Left lung (tissue), 4 donors: ENCODE measurements at regions not wholly inside any gene's neighbourhood (a gene's known extent, or its start where the extent isn't known, plus 50 kb on each side); places are given as distances from the start of the nearest gene placed in this dataset.

ENCODE experiments used
- ATAC-seq: fragments of 200-7000 bp; cut with Tn5 transposase; one replicate; pipeline ENCODE4 v1.9.1; 2020; ENCODE audit warnings: moderate library complexity
- DNase-seq, 4 donors: peaks; one replicate each; pipeline ENCODE4 v3.0.0-alpha.2; 2013 to 2020
- H3K27ac ChIP-seq, 2 donors: fragments of 200-600 bp; sonication (generic) in 1 of 2; one replicate each; pipeline versions ENCODE4 v1.5.0 to v1.8.0; 2020 to 2021
- H3K27me3 ChIP-seq, 2 donors: fragments of 200-600 bp; sonication (generic) in 1 of 2; one replicate each; pipeline versions ENCODE4 v1.5.0 to v1.8.0; 2020 to 2021
- H3K36me3 ChIP-seq, 2 donors: fragments of 200-600 bp; sonication (generic) in 1 of 2; one replicate each; pipeline versions ENCODE4 v1.5.0 to v1.8.0; 2020 to 2021
- H3K4me1 ChIP-seq, 2 donors: fragments of 200-600 bp; one replicate each; pipeline ENCODE4 v1.8.0; 2021
- H3K4me3 ChIP-seq, 2 donors: fragments of 200-600 bp; sonication (generic) in 1 of 2; one replicate each; pipeline versions ENCODE4 v1.5.0 to v1.8.0; 2020 to 2021; ENCODE audit warnings: mild to moderate bottlenecking in 1 of 2
- H3K9me3 ChIP-seq, 2 donors: fragments of 200-600 bp; sonication (generic) in 1 of 2; one replicate each; pipeline versions ENCODE4 v1.5.0 to v1.8.0; 2020 to 2021
- CTCF ChIP-seq, 2 donors: fragments of 200-600 bp; sonication (generic) in 1 of 2; IDR thresholded peaks; one replicate each; pipeline versions ENCODE4 v1.5.0 to v1.8.0; 2021; ENCODE audit warnings: antibody characterized with exemption in 2 of 2
- intact Hi-C, 2 donors: fragments of 100-400 bp; cut with DNase I; formaldehyde crosslinking; loops; one replicate each; pipeline versions ENCODE4 v1.11.2 to v1.14.2; 2022
- donor health status: DM: no; HTN: yes; CAD: no.
- donor health status: DM: no; HTN: no; CAD: no.

DNA sequence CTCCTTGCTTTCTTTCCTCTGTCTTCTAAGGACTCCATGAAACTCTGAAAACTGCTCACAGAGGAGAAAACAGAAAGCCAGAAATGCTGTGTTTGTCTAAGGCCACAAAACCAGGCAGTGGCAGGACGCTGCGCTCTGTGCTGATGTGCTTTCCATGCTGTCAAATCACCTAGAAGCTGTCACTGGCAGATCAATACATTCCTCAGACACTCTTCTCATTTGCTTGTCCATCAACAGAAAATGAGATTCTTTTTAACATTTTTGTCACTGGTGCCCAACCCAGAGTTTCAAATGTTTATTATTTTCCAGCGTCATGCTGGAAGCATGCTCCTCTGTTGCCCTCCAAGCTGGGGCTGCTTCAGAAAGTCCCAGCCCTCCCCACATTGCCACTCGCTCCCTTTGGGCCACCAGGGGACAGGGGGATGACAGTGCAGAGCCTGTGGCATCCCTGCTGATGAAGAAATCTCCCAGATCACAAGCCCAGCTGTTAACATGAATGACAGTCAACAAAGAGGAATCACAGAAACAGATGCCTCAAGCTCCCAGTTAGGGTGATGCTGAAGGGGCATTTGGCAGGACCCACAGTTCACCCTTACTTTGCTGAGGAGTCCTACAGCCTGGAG, 117.5 kb upstream of the MEIS1 start:
- DNase-seq (no peak), ATAC-seq (no peak)
- intact Hi-C loops: no loop called here
- Histone ChIP-seq H3K27ac (no peak overlapping the region), H3K4me1 (no peaks in the 10 kb centered on the region), H3K4me3 (no peak overlapping the region), H3K36me3 (no peaks in the 10 kb centered on the region), H3K9me3 (peaks cover 0 to 8% of the 10 kb centered on the region in 2 donors), H3K27me3 (no peaks in the 10 kb centered on the region)
- TF ChIP-seq CTCF (IDR thresholded peaks at IDR 0.05): no peak

GRCh38 chr2:66306483-66306882, 128.4 kb upstream of the MEIS1 start:
- Histone ChIP-seq H3K9me3 (peaks cover 0 to 4% of the 10 kb centered on the region in 2 donors), H3K4me1 (peaks cover 0 to 5% of the 10 kb centered on the region in 2 donors), H3K36me3 (no peaks in the 10 kb centered on the region), H3K4me3 (no peak overlapping the region), H3K27me3 (no peaks in the 10 kb centered on the region), H3K27ac (no peak overlapping the region)
- intact Hi-C loops: no loop called here
- no peak for TF ChIP-seq CTCF (IDR thresholded peaks at IDR 0.05)
- ATAC-seq (no peak), DNase-seq (peak in 1 of 4 donors; percentile 18)

GRCh38 chr2:66305718-66306117, 129.2 kb upstream of the MEIS1 start:
- Histone ChIP-seq H3K27me3 (no peaks in the 10 kb centered on the region), H3K4me3 (no peak overlapping the region), H3K27ac (no peak overlapping the region), H3K4me1 (peaks cover 0 to 6% of the 10 kb centered on the region in 2 donors), H3K9me3 (no peaks in the 10 kb centered on the region), H3K36me3 (no peaks in the 10 kb centered on the region)
- intact Hi-C loops: no loop called here
- ATAC-seq (peak; percentile 61), DNase-seq (peak in 2 of 4 donors; percentile 94 to 96)
- TF ChIP-seq CTCF (IDR thresholded peaks at IDR 0.05): no peak

DNA sequence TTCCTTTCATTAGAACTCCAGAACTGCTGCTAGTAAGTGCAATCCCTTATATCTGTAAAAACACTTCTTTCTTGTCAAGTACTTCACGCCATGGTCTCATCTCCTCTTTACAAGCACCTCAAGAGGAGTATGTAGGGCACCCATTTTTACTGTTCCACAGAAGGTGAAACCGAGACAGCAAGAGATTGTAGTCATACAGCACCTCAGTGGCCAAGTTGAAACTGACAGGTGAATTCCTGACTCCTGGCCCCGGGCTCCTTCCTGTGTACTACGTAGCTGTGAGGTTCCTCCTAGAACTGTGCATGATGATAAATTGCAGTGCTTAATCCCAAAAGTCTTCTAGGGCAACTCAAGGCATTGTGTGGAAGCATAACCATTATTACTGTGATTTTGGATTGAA, 131.5 kb upstream of the MEIS1 start:
- no peaks in the 10 kb centered on the region for H3K9me3 ChIP-seq
- DNase-seq (no peak), ATAC-seq (no peak)
- TF ChIP-seq CTCF (IDR thresholded peaks at IDR 0.05): no peak
- intact Hi-C loops: no loop called here
- H3K4me3 ChIP-seq: no peak overlapping the region
- no peaks in the 10 kb centered on the region for H3K27me3 ChIP-seq
- H3K27ac ChIP-seq: no peak overlapping the region
- no peaks in the 10 kb centered on the region for H3K36me3 ChIP-seq
- peaks cover 0 to 9% of the 10 kb centered on the region in 2 donors for H3K4me1 ChIP-seq

DNA sequence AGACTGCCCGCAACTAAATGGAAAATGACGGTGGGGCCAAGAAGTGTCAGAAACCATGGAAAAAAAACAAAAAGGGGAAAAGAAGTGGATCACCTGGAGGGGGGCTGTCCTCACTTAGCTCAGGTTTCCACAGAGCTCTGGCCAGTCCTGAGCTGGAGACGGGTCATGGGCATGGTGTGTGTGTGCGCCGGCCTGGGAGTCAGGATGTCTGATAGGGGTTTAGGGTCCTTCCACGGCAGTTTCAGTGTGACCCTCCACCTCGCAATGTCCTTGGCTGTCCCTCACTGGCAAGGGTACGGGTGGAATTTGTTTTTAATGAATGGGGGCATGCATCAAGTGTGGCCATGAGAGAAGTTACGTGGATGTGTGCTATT, 133.2 kb upstream of the MEIS1 start:
- H3K27me3 ChIP-seq: no peaks in the 10 kb centered on the region
- TF ChIP-seq CTCF (IDR thresholded peaks at IDR 0.05): no peak
- H3K4me3 ChIP-seq: no peak overlapping the region
- peaks cover 0 to 9% of the 10 kb centered on the region in 2 donors for H3K4me1 ChIP-seq
- intact Hi-C loops: no loop called here
- H3K27ac ChIP-seq: no peak overlapping the region
- no peaks in the 10 kb centered on the region for H3K9me3 ChIP-seq
- DNase-seq: no peak
- no peaks in the 10 kb centered on the region for H3K36me3 ChIP-seq
- no peak for ATAC-seq
